OCI-LY3 (cell line): ENCODE measurements at regions not wholly inside any gene's neighbourhood (a gene's known extent, or its start where the extent isn't known, plus 50 kb on each side); places are given as distances from the start of the nearest gene placed in this dataset.

Experiments
- CTCF ChIP-seq: fragments of 200-600, 300-600 bp; sonication (generic); IDR thresholded peaks from 2 replicates; pipeline ENCODE4 v1.5.1; 2014; ENCODE audit warnings: antibody characterized with exemption, low read length, low read depth
- EZH2phosphoT487 ChIP-seq: fragments of 200-600 bp; shearing (Covaris generic); IDR thresholded peaks from 2 replicates; pipeline ENCODE4 v1.6.1; 2018; ENCODE audit warnings: antibody characterized with exemption, mixed run types, low read depth

DNA sequence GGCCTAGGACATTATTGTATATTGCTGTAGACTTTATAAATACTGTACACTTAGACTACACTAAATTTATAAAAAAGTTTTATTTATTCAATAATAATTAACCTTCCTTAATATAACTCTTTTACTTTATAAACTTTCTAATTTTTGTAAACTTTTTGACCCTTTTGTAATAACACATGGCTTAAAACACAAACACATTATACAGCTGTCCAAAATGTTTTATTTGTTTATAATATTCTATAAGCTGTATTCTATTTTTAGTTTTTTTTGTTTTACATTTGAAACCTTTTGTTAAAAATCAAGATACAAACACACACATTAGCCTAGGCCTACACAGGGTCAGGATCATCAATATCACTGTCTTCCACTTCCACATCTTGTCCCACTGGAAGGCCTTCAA is 190.0 kb downstream of the BMP4 start:
- TF ChIP-seq CTCF (no peak), EZH2phosphoT487 (no peak)
